ENCODE measurements at regions not wholly inside any gene's neighbourhood (a gene's known extent, or its start where the extent isn't known, plus 50 kb on each side); places are given as distances from the start of the nearest gene placed in this dataset.

GRCh38 chr10:45564303-45564959, 108.1 kb downstream of the ZFAND4 start:
- intact Hi-C loops (cut with DNase I): no loop called here
- WGBS, 3 donors: 28 to 69% (median 36%) methylated on average over 3 of the region's 3 CpGs
- no peaks in the 10 kb centered on the region for H3K9me3 ChIP-seq
- DNase-seq: no peak
- H3K36me3 ChIP-seq: no peaks in the 10 kb centered on the region
- no peaks in the 10 kb centered on the region for H3K27me3 ChIP-seq
- H3K27ac ChIP-seq: no peak overlapping the region
- TF ChIP-seq POLR2A (IDR thresholded peaks at IDR 0.05): no peak
- TF ChIP-seq EP300 (IDR thresholded peaks at IDR 0.05): no peak
- TF ChIP-seq, protein P1, sequence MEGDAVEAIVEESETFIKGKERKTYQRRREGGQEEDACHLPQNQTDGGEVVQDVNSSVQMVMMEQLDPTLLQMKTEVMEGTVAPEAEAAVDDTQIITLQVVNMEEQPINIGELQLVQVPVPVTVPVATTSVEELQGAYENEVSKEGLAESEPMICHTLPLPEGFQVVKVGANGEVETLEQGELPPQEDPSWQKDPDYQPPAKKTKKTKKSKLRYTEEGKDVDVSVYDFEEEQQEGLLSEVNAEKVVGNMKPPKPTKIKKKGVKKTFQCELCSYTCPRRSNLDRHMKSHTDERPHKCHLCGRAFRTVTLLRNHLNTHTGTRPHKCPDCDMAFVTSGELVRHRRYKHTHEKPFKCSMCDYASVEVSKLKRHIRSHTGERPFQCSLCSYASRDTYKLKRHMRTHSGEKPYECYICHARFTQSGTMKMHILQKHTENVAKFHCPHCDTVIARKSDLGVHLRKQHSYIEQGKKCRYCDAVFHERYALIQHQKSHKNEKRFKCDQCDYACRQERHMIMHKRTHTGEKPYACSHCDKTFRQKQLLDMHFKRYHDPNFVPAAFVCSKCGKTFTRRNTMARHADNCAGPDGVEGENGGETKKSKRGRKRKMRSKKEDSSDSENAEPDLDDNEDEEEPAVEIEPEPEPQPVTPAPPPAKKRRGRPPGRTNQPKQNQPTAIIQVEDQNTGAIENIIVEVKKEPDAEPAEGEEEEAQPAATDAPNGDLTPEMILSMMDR (IDR thresholded peaks at IDR 0.05): no peak
- no peak overlapping the region for H3K4me3 ChIP-seq
- no peaks in the 10 kb centered on the region for H3K4me1 ChIP-seq (ENCODE audit: insufficient read depth)

DNA sequence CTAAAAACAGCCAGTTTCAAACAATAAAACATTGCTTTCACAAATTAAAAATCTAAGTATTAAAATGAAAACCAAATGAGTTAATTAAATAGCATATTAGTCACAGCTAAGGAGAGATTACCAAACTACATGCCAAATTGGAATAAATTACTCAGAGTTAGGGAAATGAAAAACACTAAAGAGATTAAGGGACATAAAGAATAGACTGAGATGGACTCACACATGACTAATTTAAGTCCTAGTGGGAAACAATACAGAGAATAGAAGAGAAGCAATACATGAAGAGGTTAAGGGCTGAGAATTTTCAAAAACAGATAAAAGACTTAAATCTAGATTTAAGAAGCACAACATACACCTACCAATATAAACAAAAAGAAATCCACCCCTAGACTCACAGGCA, 110.6 kb downstream of the ZFAND4 start:
- intact Hi-C loops (cut with DNase I): no loop called here

GRCh38 chr10:45560262-45560661, 112.3 kb downstream of the ZFAND4 start:
- DNase-seq: no peak
- 90 to 93% (median 90%) methylated on average over 10 of the region's 10 CpGs for WGBS, 3 donors
- Histone ChIP-seq H3K27me3 (no peaks in the 10 kb centered on the region), H3K36me3 (no peaks in the 10 kb centered on the region), H3K4me1 (ENCODE audit: insufficient read depth) (peaks cover 6% of the 10 kb centered on the region), H3K27ac (no peak overlapping the region), H3K4me3 (no peak overlapping the region), H3K9me3 (no peaks in the 10 kb centered on the region)
- intact Hi-C loops (cut with DNase I): no loop called here
- TF ChIP-seq, protein P1 (IDR thresholded peaks at IDR 0.05): no peak
- TF ChIP-seq POLR2A (IDR thresholded peaks at IDR 0.05): no peak

More for the DNA sequence above, 110.6 kb downstream of the ZFAND4 start:
- no peak for TF ChIP-seq EP300 (IDR thresholded peaks at IDR 0.05)
- TF ChIP-seq POLR2A (IDR thresholded peaks at IDR 0.05): no peak
- TF ChIP-seq, protein P1 (IDR thresholded peaks at IDR 0.05): no peak
- no peak overlapping the region for H3K4me3 ChIP-seq
- no peaks in the 10 kb centered on the region for H3K9me3 ChIP-seq
- no peaks in the 10 kb centered on the region for H3K36me3 ChIP-seq
- peaks cover 6% of the 10 kb centered on the region for H3K4me1 ChIP-seq (ENCODE audit: insufficient read depth)
- no peaks in the 10 kb centered on the region for H3K27me3 ChIP-seq
- H3K27ac ChIP-seq: no peak overlapping the region
- no peak for DNase-seq

GRCh38 chr10:45558425-45558824, 114.1 kb downstream of the ZFAND4 start:
- H3K27me3 ChIP-seq: no peaks in the 10 kb centered on the region
- WGBS, 3 donors: 87 to 91% (median 87%) methylated on average over 7 of the region's 7 CpGs
- no peak overlapping the region for H3K4me3 ChIP-seq
- no peaks in the 10 kb centered on the region for H3K9me3 ChIP-seq
- no peak overlapping the region for H3K27ac ChIP-seq
- TF ChIP-seq POLR2A (IDR thresholded peaks at IDR 0.05): no peak
- TF ChIP-seq, protein P1 (IDR thresholded peaks at IDR 0.05): no peak
- TF ChIP-seq EP300 (IDR thresholded peaks at IDR 0.05): no peak
- no peak for DNase-seq
- H3K4me1 ChIP-seq (ENCODE audit: insufficient read depth): peaks cover 6% of the 10 kb centered on the region
- no peaks in the 10 kb centered on the region for H3K36me3 ChIP-seq
- intact Hi-C loops (cut with DNase I): no loop called here

Data from ovary (tissue), 7 donors.